ENCODE measurements at regions not wholly inside any gene's neighbourhood (a gene's known extent, or its start where the extent isn't known, plus 50 kb on each side); places are given as distances from the start of the nearest gene placed in this dataset.

DNA sequence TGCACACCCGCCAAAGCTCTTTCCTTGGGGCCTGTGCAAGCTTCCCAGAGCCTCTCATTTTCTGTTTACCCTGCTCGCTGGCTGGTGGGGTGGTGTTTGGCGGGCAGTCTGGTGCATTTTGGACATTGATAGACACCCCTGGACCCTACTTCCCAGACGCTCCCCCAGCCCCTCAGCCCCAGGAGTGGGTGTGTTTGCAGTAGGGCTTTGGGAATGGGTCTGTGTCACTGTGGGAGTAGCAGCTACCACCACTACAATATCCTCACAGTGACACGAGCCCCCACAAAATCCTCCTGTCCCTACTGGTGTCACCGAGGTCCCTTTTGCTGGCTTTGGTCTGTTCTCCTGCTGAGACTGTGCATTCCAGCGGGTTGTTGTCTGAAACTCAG, 371.3 kb downstream of the TMEM121 start (continued):
- TF ChIP-seq, protein P1, sequence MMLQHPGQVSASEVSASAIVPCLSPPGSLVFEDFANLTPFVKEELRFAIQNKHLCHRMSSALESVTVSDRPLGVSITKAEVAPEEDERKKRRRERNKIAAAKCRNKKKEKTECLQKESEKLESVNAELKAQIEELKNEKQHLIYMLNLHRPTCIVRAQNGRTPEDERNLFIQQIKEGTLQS (IDR thresholded peaks at IDR 0.05; ENCODE audit: insufficient read depth, low read depth, low read length) = no peak
- TF ChIP-seq SIN3A (conservative IDR thresholded peaks at IDR 0.05 in 1 of 2, IDR thresholded peaks at IDR 0.05 in 1 of 2; ENCODE audit: low read depth in 1 of 2, low read length in 2 of 2) = no peak
- no peak for TF ChIP-seq CHD2 (IDR thresholded peaks at IDR 0.05; ENCODE audit: low read length)
- no peak for TF ChIP-seq HDAC6 (IDR thresholded peaks at IDR 0.05; ENCODE audit: low read depth, low read length)
- TF ChIP-seq TCF12 (IDR thresholded peaks at IDR 0.05; ENCODE audit: low read depth, low read length) = no peak
- TF ChIP-seq ASH2L (IDR thresholded peaks at IDR 0.05; ENCODE audit: low read length) = no peak

Measured in H1 (cell line).